ENCODE measurements at regions not wholly inside any gene's neighbourhood (a gene's known extent, or its start where the extent isn't known, plus 50 kb on each side); places are given as distances from the start of the nearest gene placed in this dataset.

GRCh38 chr11:91810871-91811270, 413.7 kb upstream of the FAT3 start:
- Mint-ChIP-seq H3K27ac (no peak overlapping the region), H3K4me1 (no peaks in the 10 kb centered on the region), H3K9me3 (peaks cover 6 to 16% of the 10 kb centered on the region in 2 donors), H3K27me3 (ENCODE audit: low read depth in 2 of 2) (no peaks in the 10 kb centered on the region), H3K4me3 (no peak overlapping the region), H3K36me3 (peaks cover 9% of the 10 kb centered on the region)
- Histone ChIP-seq H3K4me1 (ENCODE audit: control insufficient read depth, insufficient read depth, low read length) (no peaks in the 10 kb centered on the region), H3K27ac (ENCODE audit: low read length) (no peak overlapping the region), H3K36me3 (ENCODE audit: control insufficient read depth, insufficient read depth, low read length) (no peaks in the 10 kb centered on the region), H3K9me3 (ENCODE audit: control insufficient read depth, insufficient read depth, low read length) (peaks cover 12% of the 10 kb centered on the region), H3K27me3 (ENCODE audit: control insufficient read depth, insufficient read depth, low read length) (no peaks in the 10 kb centered on the region), H3K4me3 (ENCODE audit: low read length) (no peak overlapping the region)
- WGBS (ENCODE audit: insufficient coverage) = 90% methylated on average over 3 of the region's 3 CpGs
- DNase-seq (no peak), ATAC-seq (no peak)
- intact Hi-C loops (cut with micrococcal nuclease) = no loop called here
- TF ChIP-seq CTCF (IDR thresholded peaks at IDR 0.05) = no peak

GRCh38 chr11:91805293-91805692, 419.3 kb upstream of the FAT3 start:
- Mint-ChIP-seq H3K27ac (no peak overlapping the region), H3K4me3 (no peak overlapping the region), H3K9me3 (peaks cover 11 to 18% of the 10 kb centered on the region in 2 donors), H3K4me1 (no peaks in the 10 kb centered on the region), H3K27me3 (ENCODE audit: low read depth in 2 of 2) (no peaks in the 10 kb centered on the region), H3K36me3 (peaks cover 9% of the 10 kb centered on the region)
- H3K9me3 ChIP-seq (ENCODE audit: control insufficient read depth, insufficient read depth, low read length) = no peaks in the 10 kb centered on the region
- H3K27me3 ChIP-seq (ENCODE audit: control insufficient read depth, insufficient read depth, low read length) = no peaks in the 10 kb centered on the region
- WGBS (ENCODE audit: insufficient coverage) = no CpG with 5 or more reads among the region's 1 CpG
- no peaks in the 10 kb centered on the region for H3K4me1 ChIP-seq (ENCODE audit: control insufficient read depth, insufficient read depth, low read length)
- intact Hi-C loops (cut with micrococcal nuclease) = no loop called here
- no peak overlapping the region for H3K27ac ChIP-seq (ENCODE audit: low read length)
- TF ChIP-seq CTCF (IDR thresholded peaks at IDR 0.05) = no peak
- no peak overlapping the region for H3K4me3 ChIP-seq (ENCODE audit: low read length)
- no peaks in the 10 kb centered on the region for H3K36me3 ChIP-seq (ENCODE audit: control insufficient read depth, insufficient read depth, low read length)
- ATAC-seq = no peak
- DNase-seq = no peak

GRCh38 chr11:91804042-91804441, 420.6 kb upstream of the FAT3 start:
- H3K4me3 Mint-ChIP-seq = no peak overlapping the region
- H3K36me3 Mint-ChIP-seq = peaks cover 9% of the 10 kb centered on the region
- H3K9me3 ChIP-seq (ENCODE audit: control insufficient read depth, insufficient read depth, low read length) = no peaks in the 10 kb centered on the region

More at GRCh38 chr11:91804042-91804441, 420.6 kb upstream of the FAT3 start:
- Mint-ChIP-seq H3K27me3 (ENCODE audit: low read depth in 2 of 2) (no peaks in the 10 kb centered on the region), H3K9me3 (peaks cover 6 to 22% of the 10 kb centered on the region in 2 donors), H3K4me1 (no peaks in the 10 kb centered on the region), H3K27ac (no peak overlapping the region)
- 71% methylated on average over 1 of the region's 1 CpG for WGBS (ENCODE audit: insufficient coverage)
- no peaks in the 10 kb centered on the region for H3K36me3 ChIP-seq (ENCODE audit: control insufficient read depth, insufficient read depth, low read length)
- H3K4me1 ChIP-seq (ENCODE audit: control insufficient read depth, insufficient read depth, low read length) = no peaks in the 10 kb centered on the region
- no peak overlapping the region for H3K4me3 ChIP-seq (ENCODE audit: low read length)
- intact Hi-C loops (cut with micrococcal nuclease) = no loop called here
- no peak overlapping the region for H3K27ac ChIP-seq (ENCODE audit: low read length)
- no peaks in the 10 kb centered on the region for H3K27me3 ChIP-seq (ENCODE audit: control insufficient read depth, insufficient read depth, low read length)
- no peak for TF ChIP-seq CTCF (IDR thresholded peaks at IDR 0.05)
- no peak for ATAC-seq
- DNase-seq = no peak

Measured in natural killer cell (primary cell).